AG09309 (cell line): ENCODE measurements at regions not wholly inside any gene's neighbourhood (a gene's known extent, or its start where the extent isn't known, plus 50 kb on each side); places are given as distances from the start of the nearest gene placed in this dataset.

Experiments used
- DNase-seq: peaks from one replicate; pipeline ENCODE4 v3.0.0-alpha.2; 2010; ENCODE audit warnings: low read depth
- H3K4me3 ChIP-seq: 2 replicates; pipeline ENCODE4 v1.5.1; 2011; ENCODE audit warnings: mild to moderate bottlenecking, low read depth, low read length, moderate library complexity; ENCODE audit not compliant: control insufficient read depth
- CTCF ChIP-seq: IDR thresholded peaks from 2 replicates; pipeline ENCODE4 v1.5.1; 2011; ENCODE audit warnings: mild to moderate bottlenecking, low read depth, low read length, inconsistent platforms; ENCODE audit not compliant: insufficient read depth, control insufficient read depth; ENCODE audit errors: missing control alignments

GRCh38 chr16:86186313-86186712 lies 287.4 kb downstream of the IRF8 start:
- TF ChIP-seq CTCF: no peak
- no peak overlapping the region for H3K4me3 ChIP-seq
- DNase-seq: no peak

- H3K4me3 ChIP-seq: no peak overlapping the region
- no peak for TF ChIP-seq CTCF
- DNase-seq: no peak
Observed at GRCh38 chr16:86189934-86190333, 291.0 kb downstream of the IRF8 start.

- no peak for TF ChIP-seq CTCF
Observed at GRCh38 chr16:86191663-86192062, 292.7 kb downstream of the IRF8 start.

GRCh38 chr16:86193528-86194193 lies 294.7 kb downstream of the IRF8 start:
- no peak for DNase-seq
- no peak for TF ChIP-seq CTCF
- no peak overlapping the region for H3K4me3 ChIP-seq

More at GRCh38 chr16:86191663-86192062, 292.7 kb downstream of the IRF8 start:
- no peak for DNase-seq
- H3K4me3 ChIP-seq: no peak overlapping the region

GRCh38 chr16:86195863-86196630 lies 297.1 kb downstream of the IRF8 start:
- no peak for TF ChIP-seq CTCF

GRCh38 chr16:86196687-86197391 lies 297.9 kb downstream of the IRF8 start:
- TF ChIP-seq CTCF: no peak
- no peak overlapping the region for H3K4me3 ChIP-seq
- DNase-seq: no peak

More at GRCh38 chr16:86195863-86196630, 297.1 kb downstream of the IRF8 start:
- DNase-seq: no peak
- no peak overlapping the region for H3K4me3 ChIP-seq
